ENCODE measurements at regions not wholly inside any gene's neighbourhood (a gene's known extent, or its start where the extent isn't known, plus 50 kb on each side); places are given as distances from the start of the nearest gene placed in this dataset.

- TF ChIP-seq REST (IDR thresholded peaks at IDR 0.05; ENCODE audit: low read depth, low read length) (no peak), POLR2AphosphoS5 (IDR thresholded peaks at IDR 0.05; ENCODE audit: low read depth, low read length) (no peak), RAD21 (IDR thresholded peaks at IDR 0.05; ENCODE audit: low read length) (no peak)
Observed at GRCh38 chr6:21772477-21772876, 178.9 kb downstream of the SOX4 start (continued).

- H4K20me1 ChIP-seq (ENCODE audit: insufficient read depth) = no peaks in the 10 kb centered on the region
- TF ChIP-seq TCF12 (IDR thresholded peaks at IDR 0.05) (no peak), FOXJ3 (CRISPR knock-in tag; IDR thresholded peaks at IDR 0.05) (no peak), POLR2AphosphoS5 (IDR thresholded peaks at IDR 0.05; ENCODE audit: low read depth, low read length) (no peak), REST (IDR thresholded peaks at IDR 0.05; ENCODE audit: low read depth, low read length) (no peak), RFX5 (IDR thresholded peaks at IDR 0.05; ENCODE audit: low read length) (no peak), MXI1 (IDR thresholded peaks at IDR 0.05; ENCODE audit: low read depth, low read length) (no peak), ELF1 (IDR thresholded peaks at IDR 0.05) (no peak), PBX3 (IDR thresholded peaks at IDR 0.05) (no peak), GATA2 (CRISPR knock-in tag; IDR thresholded peaks at IDR 0.05) (no peak)
- H2AFZ ChIP-seq (ENCODE audit: low read depth) = no peak overlapping the region
- no peak overlapping the region for H3K9ac ChIP-seq
- ChIA-PET POLR2A (interaction anchor here (1.1 kb wide), 1 partner anchor 180 kb away, joined by 4 read pairs; the partner anchor contains the start of gene SOX4), CTCF (interaction anchor here (0.9 kb wide), 1 partner anchor 31 kb away, joined by 3 read pairs; no protein-coding TSS in a partner anchor)
- H3F3A ChIP-seq (replicated peaks; ENCODE audit: insufficient read depth) = peaks cover 27% of the 10 kb centered on the region
- WGBS (ENCODE audit: low lambda C conversion rate) = 90% methylated on average over 9 of the region's 9 CpGs
- no peaks in the 10 kb centered on the region for H3K27me3 ChIP-seq (ENCODE audit: insufficient read depth)
- no peaks in the 10 kb centered on the region for H3K9me2 ChIP-seq
- H3K9me3 ChIP-seq = no peaks in the 10 kb centered on the region
- H3K36me3 ChIP-seq (replicated peaks in 1 of 2; ENCODE audit: control insufficient read depth in 1 of 2, insufficient read depth in 2 of 2, low read length in 1 of 2) = no peaks in the 10 kb centered on the region
- H3K4me3 ChIP-seq (ENCODE audit: low read depth in 2 of 2, low read length in 1 of 2) = no peak overlapping the region
- H3K4me2 ChIP-seq = no peak overlapping the region
- H3K27ac ChIP-seq (ENCODE audit: low read depth in 2 of 2, low read length in 1 of 2) = no peak overlapping the region; a peak in 1 of 4 replicates
- DNase-seq = no peak
- peaks cover 31% of the 10 kb centered on the region for H3K79me2 ChIP-seq (ENCODE audit: insufficient read depth)
- peaks cover 3 to 41% of the 10 kb centered on the region in 2 experiments; a peak in 3 of 4 replicates for H3K4me1 ChIP-seq (ENCODE audit: control insufficient read depth in 1 of 2, insufficient read depth in 2 of 2, low read depth in 1 of 2, low read length in 1 of 2)
Observed at GRCh38 chr6:21772884-21773575, 179.5 kb downstream of the SOX4 start.
